NCI-H146 treated with DMSO at 0.1 percent for 48 hours (cell line): ENCODE measurements at regions not wholly inside any gene's neighbourhood (a gene's known extent, or its start where the extent isn't known, plus 50 kb on each side); places are given as distances from the start of the nearest gene placed in this dataset.

ENCODE experiments used
- DNase-seq: peaks from one replicate; lab custom pipeline; 2025; ENCODE audit not compliant: unreplicated experiment; lab: John Stamatoyannopoulos, UW

- no peak for DNase-seq
Observed at GRCh38 chr2:128708106-128708816, 389.6 kb upstream of the HS6ST1 start.

GRCh38 chr2:128710242-128710641 lies 391.6 kb upstream of the HS6ST1 start:
- no peak for DNase-seq

- no peak for DNase-seq
Observed at GRCh38 chr2:128710729-128711128, 392.1 kb upstream of the HS6ST1 start.

- no peak for DNase-seq
Observed at GRCh38 chr2:128714285-128714684, 395.6 kb upstream of the HS6ST1 start.

- DNase-seq: no peak
Observed at GRCh38 chr2:128714851-128715312, 396.2 kb upstream of the HS6ST1 start.

- DNase-seq: no peak
Observed at GRCh38 chr2:128715360-128715759, 396.7 kb upstream of the HS6ST1 start.

- DNase-seq: no peak
Observed at GRCh38 chr2:128716299-128716721, 397.6 kb upstream of the HS6ST1 start.

GRCh38 chr2:128717758-128718710 lies 399.4 kb upstream of the HS6ST1 start:
- DNase-seq: no peak

- DNase-seq: no peak
Observed at GRCh38 chr2:128720080-128721022, 401.7 kb upstream of the HS6ST1 start.

GRCh38 chr2:128721096-128721495 lies 402.4 kb upstream of the HS6ST1 start:
- no peak for DNase-seq

- DNase-seq: no peak
Observed at GRCh38 chr2:128722489-128722888, 403.8 kb upstream of the HS6ST1 start.

GRCh38 chr2:128724547-128724946 lies 405.9 kb upstream of the HS6ST1 start:
- DNase-seq: no peak

- no peak for DNase-seq
Observed at GRCh38 chr2:128724972-128725371, 406.3 kb upstream of the HS6ST1 start.

GRCh38 chr2:128726236-128726635 lies 407.6 kb upstream of the HS6ST1 start:
- no peak for DNase-seq

- DNase-seq: no peak
Observed at GRCh38 chr2:128726911-128727310, 408.2 kb upstream of the HS6ST1 start.

- no peak for DNase-seq
Observed at GRCh38 chr2:128727404-128727803, 408.7 kb upstream of the HS6ST1 start.

- no peak for DNase-seq
Observed at GRCh38 chr2:128727914-128728313, 409.2 kb upstream of the HS6ST1 start.

GRCh38 chr2:128729051-128729450 lies 410.4 kb upstream of the HS6ST1 start:
- DNase-seq: no peak

- DNase-seq: no peak
Observed at GRCh38 chr2:128731994-128732650, 413.5 kb upstream of the HS6ST1 start.

- no peak for DNase-seq
Observed at GRCh38 chr2:128732976-128733431, 414.3 kb upstream of the HS6ST1 start.
